ENCODE measurements at regions not wholly inside any gene's neighbourhood (a gene's known extent, or its start where the extent isn't known, plus 50 kb on each side); places are given as distances from the start of the nearest gene placed in this dataset.

DNA sequence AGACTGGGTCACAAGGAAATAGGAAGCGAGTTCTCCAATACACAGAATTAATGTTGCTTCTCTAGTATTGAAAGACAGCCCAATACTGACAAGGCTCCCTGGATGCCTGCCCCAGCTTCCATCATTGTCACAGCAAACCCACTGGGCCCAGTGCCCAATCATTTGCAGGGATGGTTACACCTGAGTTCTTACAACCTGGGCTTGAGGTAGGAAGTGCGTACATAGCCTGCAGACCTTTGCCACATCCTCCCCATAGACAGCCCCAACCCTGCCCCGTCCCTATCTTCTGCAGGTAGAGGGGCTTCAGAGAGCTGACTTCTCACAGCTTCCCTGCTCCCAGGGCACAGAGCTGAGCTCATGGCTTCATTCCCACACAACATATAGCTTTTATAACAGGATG, 108.1 kb upstream of the UBL3 start:
- Histone ChIP-seq H3K36me3 (ENCODE audit: control insufficient read depth, insufficient read depth, low read length) (no peaks in the 10 kb centered on the region), H3K9ac (ENCODE audit: low read length) (no peak overlapping the region), H3K4me3 (ENCODE audit: low read length) (no peak overlapping the region), H3K27ac (ENCODE audit: low read depth, low read length) (no peak overlapping the region), H3K4me1 (ENCODE audit: control insufficient read depth, insufficient read depth, low read length) (no peaks in the 10 kb centered on the region), H3K27me3 (ENCODE audit: control insufficient read depth, insufficient read depth, low read length) (peaks cover 3% of the 10 kb centered on the region)

DNA sequence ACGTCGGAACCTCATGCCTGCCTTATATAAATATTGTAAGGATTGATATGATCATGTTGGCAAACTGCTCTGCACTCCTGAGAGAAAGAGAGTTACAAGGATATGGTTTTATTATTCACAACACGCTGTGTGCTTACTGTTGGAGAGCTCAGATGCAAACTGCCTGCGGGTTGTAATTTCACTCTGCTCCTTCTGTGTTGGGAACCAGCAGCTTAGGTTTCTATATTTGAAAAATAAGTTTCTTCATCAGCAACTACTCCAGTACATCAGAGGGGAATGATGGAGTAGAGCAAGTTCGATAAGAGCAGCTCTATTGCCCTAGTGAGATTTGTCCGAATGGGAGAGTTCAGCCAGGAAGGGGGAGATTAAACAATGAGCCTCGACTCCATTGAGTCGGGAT, 106.9 kb upstream of the UBL3 start:
- Histone ChIP-seq H3K4me3 (ENCODE audit: low read length) (no peak overlapping the region), H3K9ac (ENCODE audit: low read length) (no peak overlapping the region), H3K36me3 (ENCODE audit: control insufficient read depth, insufficient read depth, low read length) (no peaks in the 10 kb centered on the region), H3K27ac (ENCODE audit: low read depth, low read length) (no peak overlapping the region), H3K4me1 (ENCODE audit: control insufficient read depth, insufficient read depth, low read length) (no peaks in the 10 kb centered on the region), H3K27me3 (ENCODE audit: control insufficient read depth, insufficient read depth, low read length) (peaks cover 3% of the 10 kb centered on the region)

DNA sequence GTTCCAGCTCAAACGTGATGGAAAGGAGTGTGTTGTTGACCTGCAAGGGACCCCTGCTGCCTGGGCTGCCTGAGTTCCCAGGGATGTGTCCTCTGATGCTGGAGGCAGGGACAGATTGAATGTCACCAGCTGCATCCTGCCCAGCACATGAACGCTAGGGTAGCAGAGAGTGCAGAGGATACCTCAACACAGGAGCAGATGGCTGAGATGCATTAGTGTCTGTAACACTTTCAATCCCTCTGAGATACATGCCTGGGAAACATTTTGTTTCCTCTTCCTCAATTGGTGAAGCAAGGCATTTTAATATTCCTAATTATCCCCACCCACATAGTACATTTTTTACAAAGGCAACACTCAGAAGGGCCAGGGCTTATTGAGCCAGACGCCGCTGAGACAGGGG, 106.4 kb upstream of the UBL3 start:
- no peaks in the 10 kb centered on the region for H3K36me3 ChIP-seq (ENCODE audit: control insufficient read depth, insufficient read depth, low read length)
- peaks cover 3% of the 10 kb centered on the region for H3K27me3 ChIP-seq (ENCODE audit: control insufficient read depth, insufficient read depth, low read length)
- no peak overlapping the region for H3K9ac ChIP-seq (ENCODE audit: low read length)
- H3K4me3 ChIP-seq (ENCODE audit: low read length), result no peak overlapping the region
- no peaks in the 10 kb centered on the region for H3K4me1 ChIP-seq (ENCODE audit: control insufficient read depth, insufficient read depth, low read length)
- H3K27ac ChIP-seq (ENCODE audit: low read depth, low read length), result no peak overlapping the region

DNA sequence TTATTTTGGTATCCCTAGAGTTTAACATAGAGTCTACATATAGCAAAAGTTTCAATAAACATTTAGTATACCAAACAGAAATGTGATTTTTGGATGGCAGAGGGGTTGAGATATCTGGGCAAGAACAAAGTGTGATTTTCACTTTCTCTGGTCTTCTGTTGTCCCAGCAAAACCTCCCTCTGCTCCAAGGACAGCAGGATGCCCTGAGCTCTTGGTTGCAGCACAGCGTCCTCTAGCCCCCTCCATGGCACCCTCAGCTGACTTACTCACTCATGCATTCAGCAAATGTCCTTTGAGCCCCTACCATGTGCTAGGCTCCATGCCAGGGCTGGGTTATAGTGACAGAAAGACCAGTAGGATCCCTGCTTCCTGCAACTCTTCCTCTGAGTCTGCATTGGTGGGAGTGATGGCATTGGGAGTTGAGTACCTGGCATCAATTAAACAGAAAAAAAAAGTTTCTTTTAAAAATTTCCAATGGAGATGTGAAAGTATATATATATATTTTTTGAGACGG, 104.8 kb upstream of the UBL3 start:
- Histone ChIP-seq H3K9ac (ENCODE audit: low read length) (no peak overlapping the region), H3K4me1 (ENCODE audit: control insufficient read depth, insufficient read depth, low read length) (no peaks in the 10 kb centered on the region), H3K4me3 (ENCODE audit: low read length) (no peak overlapping the region), H3K36me3 (ENCODE audit: control insufficient read depth, insufficient read depth, low read length) (no peaks in the 10 kb centered on the region), H3K27me3 (ENCODE audit: control insufficient read depth, insufficient read depth, low read length) (peaks cover 3% of the 10 kb centered on the region), H3K27ac (ENCODE audit: low read depth, low read length) (no peak overlapping the region)

DNA sequence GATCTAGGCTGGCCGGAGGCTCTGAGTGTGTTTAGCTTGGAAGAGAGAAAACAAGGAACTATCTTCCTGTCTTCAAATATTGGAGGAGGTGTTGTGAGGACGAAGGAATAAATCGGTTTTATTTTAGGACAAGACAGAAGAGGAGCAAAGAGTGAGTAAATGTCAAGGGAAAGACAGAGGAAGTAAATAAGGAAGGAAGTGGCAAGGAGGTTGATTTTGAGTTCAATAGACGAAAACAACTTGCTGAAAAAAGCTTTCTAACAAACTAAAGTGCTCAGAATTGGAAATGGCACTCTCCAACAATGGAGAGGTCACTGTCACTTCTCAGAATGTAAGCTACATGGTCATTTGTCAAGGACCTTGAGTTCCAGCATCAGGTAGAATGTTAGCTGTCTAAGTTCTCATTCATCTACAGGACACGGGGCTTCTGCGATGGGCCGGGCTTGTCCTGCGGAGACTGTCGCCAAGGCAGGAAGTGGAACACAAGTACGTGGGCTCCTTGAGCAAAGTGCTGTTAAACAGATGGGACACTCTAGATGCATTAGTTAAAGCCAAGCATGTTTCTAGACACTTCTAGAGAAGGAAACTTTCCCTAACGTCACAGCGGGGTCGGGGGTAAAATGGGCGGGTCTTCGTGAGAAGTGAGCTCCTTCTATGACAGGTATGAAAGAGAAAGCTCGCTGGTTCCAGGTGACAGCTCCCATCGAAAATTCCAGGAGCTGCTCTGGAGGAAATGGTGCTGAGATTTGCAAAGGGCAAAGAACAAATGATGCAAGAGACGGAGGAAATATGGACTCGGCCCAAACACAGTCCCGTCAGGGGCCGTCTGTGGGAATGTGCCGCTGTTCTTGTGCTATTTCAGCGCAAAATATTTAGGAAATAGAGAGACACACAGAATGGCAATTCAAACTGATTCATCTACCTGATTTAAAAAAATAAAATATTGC, 103.9 kb upstream of the UBL3 start:
- no peak overlapping the region for H3K27ac ChIP-seq (ENCODE audit: low read depth, low read length)
- no peak overlapping the region for H3K4me3 ChIP-seq (ENCODE audit: low read length)
- H3K36me3 ChIP-seq (ENCODE audit: control insufficient read depth, insufficient read depth, low read length), result no peaks in the 10 kb centered on the region
- H3K4me1 ChIP-seq (ENCODE audit: control insufficient read depth, insufficient read depth, low read length), result no peaks in the 10 kb centered on the region
- peaks cover 3% of the 10 kb centered on the region for H3K27me3 ChIP-seq (ENCODE audit: control insufficient read depth, insufficient read depth, low read length)
- H3K9ac ChIP-seq (ENCODE audit: low read length), result no peak overlapping the region

DNA sequence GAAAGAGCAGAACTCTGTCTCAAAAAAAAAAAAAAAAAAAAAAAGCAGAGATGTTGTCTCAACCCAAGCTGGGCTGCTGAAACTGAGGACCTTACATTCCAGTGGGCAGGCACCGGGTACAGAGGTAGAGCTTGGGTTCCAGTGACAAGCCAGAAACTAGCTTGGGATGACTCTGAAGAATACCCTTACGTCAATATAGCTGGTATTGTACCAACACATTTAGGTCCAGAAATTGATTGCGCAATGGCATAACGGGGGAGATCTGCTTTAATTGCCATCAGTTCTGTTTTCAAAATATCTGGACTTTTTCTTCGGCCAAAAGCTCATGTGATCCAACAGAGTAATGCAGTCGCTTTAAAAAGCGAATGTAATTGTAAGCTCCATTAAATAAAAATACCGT, 103.1 kb upstream of the UBL3 start:
- Histone ChIP-seq H3K36me3 (ENCODE audit: control insufficient read depth, insufficient read depth, low read length) (no peaks in the 10 kb centered on the region), H3K4me1 (ENCODE audit: control insufficient read depth, insufficient read depth, low read length) (no peaks in the 10 kb centered on the region), H3K9ac (ENCODE audit: low read length) (no peak overlapping the region), H3K27me3 (ENCODE audit: control insufficient read depth, insufficient read depth, low read length) (peaks cover 3% of the 10 kb centered on the region), H3K27ac (ENCODE audit: low read depth, low read length) (no peak overlapping the region), H3K4me3 (ENCODE audit: low read length) (no peak overlapping the region)

DNA sequence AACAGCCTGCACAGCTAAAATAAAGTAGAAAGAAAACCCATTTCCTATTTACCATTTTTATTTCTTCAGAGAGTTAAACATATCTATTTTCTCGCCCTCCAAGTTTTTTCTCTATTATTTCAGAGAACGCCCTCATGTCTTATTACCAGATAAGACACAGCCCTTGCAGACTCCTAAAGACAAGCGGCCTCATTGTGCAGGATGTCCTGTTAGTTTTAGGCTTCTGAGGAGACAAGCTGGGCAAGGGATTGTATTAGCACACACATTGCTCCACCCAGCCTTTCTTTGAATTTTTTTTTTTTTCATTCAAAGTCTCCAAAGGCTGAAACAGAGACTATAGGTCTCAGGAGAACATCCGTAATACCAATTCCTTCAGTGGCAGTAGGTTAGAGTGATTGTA, 101.8 kb upstream of the UBL3 start:
- no peak overlapping the region for H3K4me3 ChIP-seq (ENCODE audit: low read length)
- H3K9ac ChIP-seq (ENCODE audit: low read length), result no peak overlapping the region
- peaks cover 3% of the 10 kb centered on the region for H3K27me3 ChIP-seq (ENCODE audit: control insufficient read depth, insufficient read depth, low read length)
- no peak overlapping the region for H3K27ac ChIP-seq (ENCODE audit: low read depth, low read length)
- no peaks in the 10 kb centered on the region for H3K36me3 ChIP-seq (ENCODE audit: control insufficient read depth, insufficient read depth, low read length)
- no peaks in the 10 kb centered on the region for H3K4me1 ChIP-seq (ENCODE audit: control insufficient read depth, insufficient read depth, low read length)

DNA sequence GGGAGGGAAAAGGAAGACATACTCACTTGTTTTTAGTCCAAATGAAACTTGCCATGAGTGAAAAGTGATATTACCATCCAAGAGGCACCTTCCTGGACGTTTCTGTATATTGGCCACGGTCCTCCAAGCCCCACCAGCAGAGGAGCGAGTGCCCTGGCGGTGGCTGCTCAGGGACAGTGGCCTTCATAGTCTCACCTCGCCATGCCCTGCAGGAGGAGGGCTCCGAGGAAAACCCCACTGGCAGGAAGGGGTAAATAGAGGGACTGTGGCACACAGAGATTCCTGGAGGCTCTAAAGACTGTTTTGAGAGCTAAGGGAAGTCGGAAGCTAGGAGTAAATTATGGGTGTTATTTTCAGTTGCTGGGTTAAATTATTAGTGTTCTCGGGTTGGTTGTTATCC, 98.4 kb upstream of the UBL3 start:
- no peaks in the 10 kb centered on the region for H3K36me3 ChIP-seq (ENCODE audit: control insufficient read depth, insufficient read depth, low read length)
- H3K27ac ChIP-seq (ENCODE audit: low read depth, low read length), result no peak overlapping the region
- H3K27me3 ChIP-seq (ENCODE audit: control insufficient read depth, insufficient read depth, low read length), result no peaks in the 10 kb centered on the region
- no peak overlapping the region for H3K4me3 ChIP-seq (ENCODE audit: low read length)
- no peaks in the 10 kb centered on the region for H3K4me1 ChIP-seq (ENCODE audit: control insufficient read depth, insufficient read depth, low read length)
- no peak overlapping the region for H3K9ac ChIP-seq (ENCODE audit: low read length)

DNA sequence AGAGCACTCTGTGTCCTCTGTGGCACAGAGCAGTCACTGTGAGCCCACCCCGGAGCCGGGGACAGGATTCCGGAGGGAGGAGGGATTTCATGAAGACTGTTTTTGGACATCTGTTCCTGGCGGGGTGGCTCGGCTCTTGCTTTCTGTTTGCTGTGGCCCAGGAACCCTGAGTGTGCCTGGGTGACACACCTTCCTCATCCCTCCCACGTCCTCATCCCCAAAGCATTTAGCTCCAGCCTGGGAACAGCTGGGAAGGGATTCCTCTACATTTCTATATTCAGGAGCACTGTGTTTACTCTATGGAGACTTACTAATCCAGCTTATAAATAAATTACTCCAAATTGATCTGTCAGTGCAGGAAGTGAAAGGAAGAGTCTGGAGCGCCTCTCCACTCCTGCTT, 97.8 kb upstream of the UBL3 start:
- H3K27ac ChIP-seq (ENCODE audit: low read depth, low read length), result no peak overlapping the region
- no peak overlapping the region for H3K9ac ChIP-seq (ENCODE audit: low read length)
- no peak overlapping the region for H3K4me3 ChIP-seq (ENCODE audit: low read length)
- H3K27me3 ChIP-seq (ENCODE audit: control insufficient read depth, insufficient read depth, low read length), result no peaks in the 10 kb centered on the region
- no peaks in the 10 kb centered on the region for H3K36me3 ChIP-seq (ENCODE audit: control insufficient read depth, insufficient read depth, low read length)
- no peaks in the 10 kb centered on the region for H3K4me1 ChIP-seq (ENCODE audit: control insufficient read depth, insufficient read depth, low read length)

DNA sequence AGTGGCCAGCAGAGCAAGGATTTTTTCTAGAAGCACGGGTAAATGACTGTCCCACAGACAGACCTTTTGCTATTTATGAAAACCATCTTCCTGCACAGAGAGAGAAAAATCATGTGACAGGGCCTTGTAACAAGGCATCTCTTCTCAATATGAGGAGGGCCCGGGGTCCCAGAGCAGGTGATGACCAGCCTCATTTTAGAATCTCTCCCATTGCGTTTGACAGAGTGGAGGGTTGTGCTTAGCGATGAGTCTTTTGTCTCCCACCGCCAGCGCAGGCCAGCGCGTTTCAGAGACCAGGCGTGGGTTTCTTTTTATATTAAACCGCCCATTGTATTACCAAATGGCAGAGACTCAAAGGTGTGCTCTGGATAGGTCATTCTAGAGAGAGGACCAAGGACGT, 97.4 kb upstream of the UBL3 start:
- no peak overlapping the region for H3K4me3 ChIP-seq (ENCODE audit: low read length)
- no peaks in the 10 kb centered on the region for H3K27me3 ChIP-seq (ENCODE audit: control insufficient read depth, insufficient read depth, low read length)
- H3K9ac ChIP-seq (ENCODE audit: low read length), result no peak overlapping the region
- no peak overlapping the region for H3K27ac ChIP-seq (ENCODE audit: low read depth, low read length)
- H3K36me3 ChIP-seq (ENCODE audit: control insufficient read depth, insufficient read depth, low read length), result no peaks in the 10 kb centered on the region
- H3K4me1 ChIP-seq (ENCODE audit: control insufficient read depth, insufficient read depth, low read length), result no peaks in the 10 kb centered on the region

DNA sequence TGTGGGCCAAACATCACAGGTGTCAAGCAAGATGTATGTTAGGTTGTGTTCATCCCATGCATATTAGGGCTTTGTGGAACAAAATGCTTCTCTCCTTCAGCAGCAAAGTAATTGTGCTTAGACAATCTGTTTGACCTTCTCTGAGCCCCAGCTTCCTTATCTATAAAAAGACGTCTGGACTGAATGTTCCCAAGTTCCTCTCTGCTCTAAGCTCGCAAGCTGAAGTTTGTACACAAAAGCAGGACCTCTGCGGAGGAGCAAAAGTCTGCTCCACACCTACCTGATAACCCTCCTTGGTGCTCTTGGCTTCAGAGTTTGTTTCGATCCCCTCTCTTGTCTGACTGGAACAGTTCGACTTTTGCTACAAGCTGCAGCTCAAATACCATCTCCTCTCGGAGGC, 95.7 kb upstream of the UBL3 start:
- no peaks in the 10 kb centered on the region for H3K4me1 ChIP-seq (ENCODE audit: control insufficient read depth, insufficient read depth, low read length)
- H3K27ac ChIP-seq (ENCODE audit: low read depth, low read length), result no peak overlapping the region
- no peaks in the 10 kb centered on the region for H3K36me3 ChIP-seq (ENCODE audit: control insufficient read depth, insufficient read depth, low read length)
- H3K4me3 ChIP-seq (ENCODE audit: low read length), result no peak overlapping the region
- H3K9ac ChIP-seq (ENCODE audit: low read length), result no peak overlapping the region
- no peaks in the 10 kb centered on the region for H3K27me3 ChIP-seq (ENCODE audit: control insufficient read depth, insufficient read depth, low read length)

DNA sequence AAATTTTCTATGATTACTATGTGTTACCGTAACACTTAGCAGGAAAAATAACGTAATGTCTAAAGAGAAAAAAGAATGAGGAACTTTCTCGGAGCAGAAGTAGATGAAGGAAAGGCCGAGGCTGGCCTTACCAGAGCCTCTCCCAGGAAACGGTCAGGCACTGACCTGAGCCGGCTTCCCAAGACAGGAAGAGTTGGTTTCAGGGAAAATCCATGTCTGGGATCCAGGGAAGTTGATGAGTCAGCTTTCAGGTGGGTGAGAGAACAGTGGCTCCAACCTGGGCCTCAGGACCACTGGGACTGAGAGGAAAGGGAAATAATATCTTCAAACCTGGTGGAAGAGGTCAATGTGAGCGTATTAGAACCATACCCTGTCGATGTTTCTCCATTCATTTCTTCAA, 93.3 kb upstream of the UBL3 start:
- H3K4me1 ChIP-seq (ENCODE audit: control insufficient read depth, insufficient read depth, low read length), result no peaks in the 10 kb centered on the region
- no peaks in the 10 kb centered on the region for H3K27me3 ChIP-seq (ENCODE audit: control insufficient read depth, insufficient read depth, low read length)

DNA sequence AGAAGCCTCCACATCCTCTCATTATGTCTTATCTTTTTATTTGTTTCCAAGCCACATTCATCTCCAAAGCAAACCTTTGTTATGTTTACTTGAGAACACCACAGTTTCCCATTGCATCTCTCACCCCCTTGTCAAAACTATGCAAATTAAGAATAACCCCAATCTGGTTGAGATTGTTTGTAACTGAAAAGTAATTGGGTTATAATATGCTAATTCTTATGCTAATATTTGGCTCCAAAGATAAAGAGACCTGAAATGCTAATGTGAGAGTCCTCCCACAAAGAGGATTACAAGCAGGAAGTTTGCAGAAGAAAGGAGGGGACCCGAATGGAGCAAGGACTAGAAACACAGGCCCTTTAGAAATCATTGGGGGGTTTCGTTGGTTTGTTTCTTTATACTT, 92.9 kb upstream of the UBL3 start:
- no peaks in the 10 kb centered on the region for H3K4me1 ChIP-seq (ENCODE audit: control insufficient read depth, insufficient read depth, low read length)
- H3K27ac ChIP-seq (ENCODE audit: low read depth, low read length), result no peak overlapping the region
- H3K4me3 ChIP-seq (ENCODE audit: low read length), result no peak overlapping the region
- H3K36me3 ChIP-seq (ENCODE audit: control insufficient read depth, insufficient read depth, low read length), result no peaks in the 10 kb centered on the region
- H3K27me3 ChIP-seq (ENCODE audit: control insufficient read depth, insufficient read depth, low read length), result no peaks in the 10 kb centered on the region
- no peak overlapping the region for H3K9ac ChIP-seq (ENCODE audit: low read length)

More for the DNA sequence above, 93.3 kb upstream of the UBL3 start:
- Histone ChIP-seq H3K27ac (ENCODE audit: low read depth, low read length) (no peak overlapping the region), H3K36me3 (ENCODE audit: control insufficient read depth, insufficient read depth, low read length) (no peaks in the 10 kb centered on the region), H3K9ac (ENCODE audit: low read length) (no peak overlapping the region), H3K4me3 (ENCODE audit: low read length) (no peak overlapping the region)

All from rectal smooth muscle tissue (tissue), 1 donor.